Loucy (cell line): ENCODE measurements at regions not wholly inside any gene's neighbourhood (a gene's known extent, or its start where the extent isn't known, plus 50 kb on each side); places are given as distances from the start of the nearest gene placed in this dataset.

Experiments
- EZH2phosphoT487 ChIP-seq: fragments of 200-600 bp; IDR thresholded peaks from 2 replicates; pipeline ENCODE4 v1.6.1; 2018; ENCODE audit warnings: antibody characterized with exemption, mild to moderate bottlenecking, moderate library complexity, borderline replicate concordance
- TF ChIP-seq, protein P1 (sequence below): fragments of 200-600 bp; sonication (generic); conservative IDR thresholded peaks from 2 replicates; pipeline ENCODE4 v1.5.1; 2014; ENCODE audit warnings: mild to moderate bottlenecking, antibody characterized with exemption, low read length

DNA sequence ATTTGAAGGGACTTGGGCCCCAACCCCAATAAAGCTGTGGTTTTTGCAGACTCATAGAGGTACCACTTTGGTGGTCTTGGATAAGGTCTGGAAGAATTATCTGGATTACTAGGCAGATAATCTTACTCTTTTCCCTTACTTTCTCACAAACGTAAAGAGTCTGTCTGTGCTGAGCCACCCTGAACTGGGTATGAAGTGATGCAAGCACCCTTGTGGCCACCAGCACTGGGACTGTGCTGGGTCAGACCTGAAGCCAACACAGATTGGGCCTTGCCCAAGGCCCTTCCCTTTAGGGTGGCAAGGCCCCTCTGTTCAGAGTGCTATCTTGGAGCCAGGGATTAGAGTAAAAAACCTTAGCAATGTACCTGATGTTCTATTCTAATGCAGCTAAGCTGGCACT is 827.0 kb upstream of the RAB6C start:
- TF ChIP-seq, protein P1, sequence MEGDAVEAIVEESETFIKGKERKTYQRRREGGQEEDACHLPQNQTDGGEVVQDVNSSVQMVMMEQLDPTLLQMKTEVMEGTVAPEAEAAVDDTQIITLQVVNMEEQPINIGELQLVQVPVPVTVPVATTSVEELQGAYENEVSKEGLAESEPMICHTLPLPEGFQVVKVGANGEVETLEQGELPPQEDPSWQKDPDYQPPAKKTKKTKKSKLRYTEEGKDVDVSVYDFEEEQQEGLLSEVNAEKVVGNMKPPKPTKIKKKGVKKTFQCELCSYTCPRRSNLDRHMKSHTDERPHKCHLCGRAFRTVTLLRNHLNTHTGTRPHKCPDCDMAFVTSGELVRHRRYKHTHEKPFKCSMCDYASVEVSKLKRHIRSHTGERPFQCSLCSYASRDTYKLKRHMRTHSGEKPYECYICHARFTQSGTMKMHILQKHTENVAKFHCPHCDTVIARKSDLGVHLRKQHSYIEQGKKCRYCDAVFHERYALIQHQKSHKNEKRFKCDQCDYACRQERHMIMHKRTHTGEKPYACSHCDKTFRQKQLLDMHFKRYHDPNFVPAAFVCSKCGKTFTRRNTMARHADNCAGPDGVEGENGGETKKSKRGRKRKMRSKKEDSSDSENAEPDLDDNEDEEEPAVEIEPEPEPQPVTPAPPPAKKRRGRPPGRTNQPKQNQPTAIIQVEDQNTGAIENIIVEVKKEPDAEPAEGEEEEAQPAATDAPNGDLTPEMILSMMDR, result no peak
- no peak for TF ChIP-seq EZH2phosphoT487
